GM18498 (cell line): ENCODE measurements at regions not wholly inside any gene's neighbourhood (a gene's known extent, or its start where the extent isn't known, plus 50 kb on each side); places are given as distances from the start of the nearest gene placed in this dataset.

Experiments
- ATAC-seq: cut with Tn5 transposase; IDR thresholded peaks from one replicate; pipeline ENCODE4 v1.9.1; 2021; ENCODE audit warnings: mild to moderate bottlenecking, moderate library complexity; ENCODE audit not compliant: unreplicated experiment

GRCh38 chr7:21300692-21301091 is 127.2 kb upstream of the SP4 start:
- ATAC-seq = no peak

GRCh38 chr7:21304808-21305375 is 123.0 kb upstream of the SP4 start:
- ATAC-seq = no peak

- ATAC-seq = no peak
Observed at GRCh38 chr7:21305455-21306235, 122.2 kb upstream of the SP4 start.

- ATAC-seq = no peak
Observed at GRCh38 chr7:21314954-21315353, 112.9 kb upstream of the SP4 start.

- ATAC-seq = no peak
Observed at GRCh38 chr7:21317966-21318915, 109.6 kb upstream of the SP4 start.

- no peak for ATAC-seq
Observed at GRCh38 chr7:21318916-21319270, 109.0 kb upstream of the SP4 start.

- ATAC-seq = no peak
Observed at GRCh38 chr7:21326241-21326640, 101.6 kb upstream of the SP4 start.

GRCh38 chr7:21326921-21327320 is 101.0 kb upstream of the SP4 start:
- no peak for ATAC-seq

GRCh38 chr7:21327422-21328409 is 100.2 kb upstream of the SP4 start:
- no peak for ATAC-seq

- no peak for ATAC-seq
Observed at GRCh38 chr7:21330462-21331178, 97.3 kb upstream of the SP4 start.

GRCh38 chr7:21334906-21335305 is 93.0 kb upstream of the SP4 start:
- ATAC-seq = no peak

GRCh38 chr7:21336743-21337142 is 91.1 kb upstream of the SP4 start:
- no peak for ATAC-seq

- peak; percentile 58 for ATAC-seq
Observed at GRCh38 chr7:21338728-21339164, 89.1 kb upstream of the SP4 start.

GRCh38 chr7:21344900-21345299 is 83.0 kb upstream of the SP4 start:
- peak; percentile 22 for ATAC-seq

- peak; percentile 75 for ATAC-seq
Observed at GRCh38 chr7:21345361-21345760, 82.5 kb upstream of the SP4 start.

- peak; percentile 61 for ATAC-seq
Observed at GRCh38 chr7:21346297-21346696, 81.6 kb upstream of the SP4 start.

GRCh38 chr7:21352540-21353387 is 75.1 kb upstream of the SP4 start:
- peak; percentile 78 for ATAC-seq

- ATAC-seq = no peak
Observed at GRCh38 chr7:21353388-21353780, 74.5 kb upstream of the SP4 start.

- ATAC-seq = no peak
Observed at GRCh38 chr7:21354284-21354683, 73.6 kb upstream of the SP4 start.
